ENCODE measurements at regions not wholly inside any gene's neighbourhood (a gene's known extent, or its start where the extent isn't known, plus 50 kb on each side); places are given as distances from the start of the nearest gene placed in this dataset.

- no peak for DNase-seq
Measured at GRCh38 chr2:215711471-215712034, 275.7 kb upstream of the FN1 start.

GRCh38 chr2:215707608-215708007 is 271.7 kb upstream of the FN1 start:
- DNase-seq: no peak

GRCh38 chr2:215705771-215706361 is 270.0 kb upstream of the FN1 start:
- DNase-seq: no peak

DNA sequence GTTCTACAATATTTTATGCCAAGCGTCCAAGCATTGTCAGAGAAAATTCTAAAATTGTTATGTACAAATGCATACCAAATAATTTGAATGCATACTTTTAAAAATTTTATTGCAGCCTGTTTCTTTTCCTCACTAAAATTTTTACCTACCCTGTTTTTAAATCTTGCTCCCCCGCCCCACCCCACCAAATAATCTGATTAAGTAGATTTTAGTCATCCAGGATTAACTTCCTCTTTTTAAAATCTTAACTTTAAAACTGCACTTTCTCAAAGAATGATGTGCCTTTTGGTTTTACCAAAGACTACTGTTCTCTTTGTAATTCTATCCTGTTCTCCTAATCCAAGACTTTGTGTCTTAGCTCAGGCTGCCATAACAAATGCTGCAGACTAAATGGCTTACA is 269.4 kb upstream of the FN1 start:
- DNase-seq: no peak

DNA sequence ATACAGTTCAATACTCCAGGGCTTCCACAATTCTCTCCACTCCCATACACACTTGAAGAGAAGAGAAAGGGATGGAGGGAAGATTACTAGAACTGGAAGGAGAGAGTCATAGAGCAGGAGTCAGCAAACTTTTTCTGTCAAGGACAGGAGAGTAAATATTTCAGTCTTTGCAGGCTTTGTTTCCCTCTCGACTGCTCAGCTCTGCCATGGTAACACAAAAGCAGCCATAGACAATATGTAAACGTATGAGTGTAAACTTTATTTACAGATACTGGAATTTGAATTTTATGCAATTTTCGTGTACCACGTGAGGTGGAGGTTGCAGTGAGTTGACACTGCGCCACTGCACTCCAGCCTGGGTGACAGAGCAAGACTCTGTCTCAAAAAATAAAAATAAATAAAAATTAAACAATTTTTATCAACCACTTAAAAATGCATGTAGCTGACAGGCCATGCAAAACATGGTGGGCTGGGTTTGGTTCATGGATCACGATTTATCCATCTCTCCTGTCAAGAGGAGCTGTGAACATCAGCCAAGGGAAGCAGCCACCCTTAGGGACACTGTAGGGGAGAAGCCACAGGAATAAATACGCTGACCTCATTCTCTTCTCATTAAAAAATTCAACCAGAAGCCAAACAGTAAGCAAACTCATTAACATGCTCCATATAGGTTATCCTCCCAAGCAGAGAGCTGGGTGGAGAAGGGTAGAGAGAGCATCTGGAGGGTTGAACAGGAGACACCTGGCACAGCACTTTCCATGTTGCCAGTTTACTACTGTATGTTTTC is 266.4 kb upstream of the FN1 start:
- no peak for DNase-seq

- DNase-seq: no peak
Measured at GRCh38 chr2:215699700-215700538, 264.1 kb upstream of the FN1 start.

DNA sequence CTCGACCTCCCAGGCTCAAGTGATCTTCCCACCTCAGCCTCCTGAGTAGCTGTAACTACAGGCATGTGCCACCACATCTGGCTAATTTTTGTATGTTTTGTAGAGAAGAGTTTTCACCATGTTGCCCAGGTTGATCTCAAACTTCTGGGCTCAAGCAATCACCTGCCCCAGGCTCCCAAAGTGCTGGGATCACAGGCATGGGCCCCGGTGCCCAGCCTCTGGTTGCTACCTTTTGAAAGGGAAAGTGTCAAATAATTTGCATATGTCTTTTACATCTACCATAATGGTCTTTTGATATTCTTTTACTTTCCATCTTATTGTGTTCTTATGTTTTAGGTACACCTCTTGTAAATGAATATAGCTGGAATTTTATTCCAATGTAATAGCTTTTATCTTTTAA is 263.1 kb upstream of the FN1 start:
- no peak for DNase-seq

GRCh38 chr2:215698566-215698965 is 262.7 kb upstream of the FN1 start:
- DNase-seq: no peak

DNA sequence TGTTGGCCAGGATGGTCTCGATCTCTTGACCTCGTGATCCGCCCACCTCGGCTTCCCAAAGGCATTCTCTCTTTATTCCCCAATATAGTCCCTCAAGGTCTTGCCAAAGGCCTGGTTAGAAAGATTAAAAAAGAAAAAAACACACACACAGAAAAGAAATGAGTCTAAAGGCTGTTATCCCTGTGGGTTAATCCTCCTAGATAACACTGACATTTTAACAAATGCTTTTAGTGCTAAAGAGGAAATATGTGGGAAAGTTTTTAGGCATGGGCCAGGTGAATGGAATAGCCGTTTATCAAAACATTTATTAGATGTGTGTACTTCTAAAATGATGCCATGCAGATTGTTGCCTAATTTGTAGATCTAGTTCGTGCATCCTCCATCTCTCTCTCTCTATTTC is 261.6 kb upstream of the FN1 start:
- no peak for DNase-seq

DNA sequence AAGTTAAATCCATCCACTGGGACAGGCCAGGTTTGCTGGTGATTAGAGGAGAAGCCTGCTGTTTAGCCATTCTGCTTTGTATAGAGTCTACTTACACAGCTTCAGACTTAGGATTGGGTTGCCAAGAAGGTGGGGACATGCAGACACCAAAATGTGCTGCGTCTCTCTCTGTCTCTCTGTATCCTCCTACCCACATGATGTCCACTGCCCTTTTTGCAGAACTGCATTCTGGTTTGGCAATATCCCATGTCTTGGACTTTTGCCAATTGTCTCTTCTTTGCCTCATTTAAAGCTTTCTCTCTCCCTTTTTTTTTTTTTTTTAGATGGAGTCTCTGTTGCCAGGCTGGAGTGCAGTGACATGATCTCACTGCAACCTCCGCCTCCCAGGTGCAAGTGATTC is 261.1 kb upstream of the FN1 start:
- DNase-seq: no peak

DNA sequence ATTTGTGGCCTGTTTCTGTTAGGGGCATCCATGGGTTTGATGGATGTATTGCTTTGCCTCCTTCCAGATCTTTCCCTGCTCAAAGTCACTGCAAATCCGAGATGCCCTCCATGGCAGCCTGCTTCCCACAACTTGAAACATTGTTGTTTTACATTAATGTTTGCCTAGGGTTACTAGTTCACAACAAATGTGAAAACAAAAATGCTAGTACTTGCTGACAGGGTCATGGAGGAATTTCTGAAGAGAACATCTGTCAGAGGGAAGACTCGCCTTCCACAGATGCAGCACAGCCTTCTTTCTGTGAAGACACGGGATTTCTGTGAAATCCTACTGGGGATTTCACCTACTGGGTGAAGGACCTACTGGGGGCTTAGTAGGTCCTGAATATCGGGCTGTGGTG is 260.0 kb upstream of the FN1 start:
- DNase-seq: no peak

DNA sequence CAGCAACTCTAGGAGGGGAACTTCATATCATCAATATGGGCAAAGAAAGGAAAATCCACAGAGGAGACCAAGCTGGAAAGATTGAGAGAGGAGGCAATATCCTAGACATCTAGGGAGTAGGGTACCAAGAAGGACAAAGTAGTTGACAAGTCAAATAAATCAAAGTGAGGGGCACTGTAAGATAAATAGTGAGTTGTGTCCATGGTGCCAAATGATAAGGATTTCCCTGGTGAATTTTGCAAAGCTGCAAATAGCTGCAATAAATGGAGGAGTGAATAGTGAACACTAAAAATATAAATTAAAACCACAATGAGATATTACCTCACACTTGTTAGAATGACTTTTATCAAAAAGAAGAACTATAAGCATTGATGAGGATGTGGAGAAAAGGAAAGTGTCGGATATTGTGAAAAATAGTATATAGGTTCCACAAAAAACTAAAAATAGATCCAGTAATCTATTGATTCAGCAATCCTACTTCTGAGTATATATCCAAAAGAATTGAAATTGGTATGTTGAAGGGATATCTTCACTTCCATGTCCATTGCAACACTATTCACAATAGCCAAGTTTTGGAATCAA is 258.2 kb upstream of the FN1 start:
- no peak for DNase-seq

GRCh38 chr2:215693193-215693998 is 257.5 kb upstream of the FN1 start:
- no peak for DNase-seq

GRCh38 chr2:215692387-215693079 is 256.7 kb upstream of the FN1 start:
- DNase-seq: no peak

DNA sequence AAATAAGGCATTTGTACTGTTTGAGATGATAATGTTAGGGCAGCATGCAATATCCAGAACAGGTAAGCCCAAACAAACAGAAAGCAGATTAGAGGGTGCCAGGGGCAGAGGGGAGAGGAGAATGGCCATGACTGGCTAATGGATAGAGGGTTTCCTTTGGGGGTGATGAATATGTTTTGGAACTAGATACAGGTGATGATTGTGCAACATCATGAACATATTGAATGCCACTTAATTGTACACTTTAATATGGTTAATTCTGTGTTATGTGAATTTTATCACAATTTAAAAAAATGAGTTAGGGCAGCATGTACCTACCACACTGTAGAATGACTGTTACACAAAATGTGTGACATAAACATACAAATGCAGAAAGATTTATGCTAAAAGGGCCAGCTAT is 255.5 kb upstream of the FN1 start:
- no peak for DNase-seq

- no peak for DNase-seq
Measured at GRCh38 chr2:215687149-215688031, 251.5 kb upstream of the FN1 start.

- DNase-seq: no peak
Measured at GRCh38 chr2:215685238-215685990, 249.5 kb upstream of the FN1 start.

GRCh38 chr2:215684448-215685237 is 248.8 kb upstream of the FN1 start:
- no peak for DNase-seq

DNA sequence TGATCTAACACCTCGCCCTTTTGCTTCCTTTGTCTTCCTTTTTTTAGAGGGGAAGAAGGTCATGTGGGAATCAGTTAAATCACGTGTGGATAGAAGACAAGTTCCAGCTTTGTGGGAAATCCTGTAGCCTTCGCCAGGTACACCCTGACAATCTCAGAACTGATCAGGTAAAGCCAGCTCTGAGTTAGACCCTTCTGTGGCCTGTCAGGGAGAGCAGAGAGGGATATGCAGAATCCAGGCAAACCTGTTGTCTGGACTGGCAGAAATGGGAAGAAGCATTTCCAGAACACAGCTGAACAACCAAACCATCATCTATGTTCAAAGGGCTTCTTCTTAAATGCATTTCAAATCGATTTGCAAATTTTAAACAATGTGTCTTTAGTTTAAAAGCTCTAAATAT is 247.4 kb upstream of the FN1 start:
- no peak for DNase-seq

Measured in 8988T (cell line).